ENCODE measurements at regions not wholly inside any gene's neighbourhood (a gene's known extent, or its start where the extent isn't known, plus 50 kb on each side); places are given as distances from the start of the nearest gene placed in this dataset.

- TF ChIP-seq, protein P1, sequence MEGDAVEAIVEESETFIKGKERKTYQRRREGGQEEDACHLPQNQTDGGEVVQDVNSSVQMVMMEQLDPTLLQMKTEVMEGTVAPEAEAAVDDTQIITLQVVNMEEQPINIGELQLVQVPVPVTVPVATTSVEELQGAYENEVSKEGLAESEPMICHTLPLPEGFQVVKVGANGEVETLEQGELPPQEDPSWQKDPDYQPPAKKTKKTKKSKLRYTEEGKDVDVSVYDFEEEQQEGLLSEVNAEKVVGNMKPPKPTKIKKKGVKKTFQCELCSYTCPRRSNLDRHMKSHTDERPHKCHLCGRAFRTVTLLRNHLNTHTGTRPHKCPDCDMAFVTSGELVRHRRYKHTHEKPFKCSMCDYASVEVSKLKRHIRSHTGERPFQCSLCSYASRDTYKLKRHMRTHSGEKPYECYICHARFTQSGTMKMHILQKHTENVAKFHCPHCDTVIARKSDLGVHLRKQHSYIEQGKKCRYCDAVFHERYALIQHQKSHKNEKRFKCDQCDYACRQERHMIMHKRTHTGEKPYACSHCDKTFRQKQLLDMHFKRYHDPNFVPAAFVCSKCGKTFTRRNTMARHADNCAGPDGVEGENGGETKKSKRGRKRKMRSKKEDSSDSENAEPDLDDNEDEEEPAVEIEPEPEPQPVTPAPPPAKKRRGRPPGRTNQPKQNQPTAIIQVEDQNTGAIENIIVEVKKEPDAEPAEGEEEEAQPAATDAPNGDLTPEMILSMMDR (IDR thresholded peaks at IDR 0.05; ENCODE audit: low read length), result no peak
- no peak for TF ChIP-seq EZH2 (optimal IDR thresholded peaks at IDR 0.05; ENCODE audit: low read depth, low read length)
Observed at GRCh38 chr18:55694291-55694690, 106.3 kb upstream of the TCF4 start.

All from MM.1S (cell line).